ENCODE measurements at regions not wholly inside any gene's neighbourhood (a gene's known extent, or its start where the extent isn't known, plus 50 kb on each side); places are given as distances from the start of the nearest gene placed in this dataset.
"Not testable (repeated sequence)": the region's sequence is repeated elsewhere in the genome, so short reads cannot be mapped to it uniquely, and the experiment has no call there.

DNA sequence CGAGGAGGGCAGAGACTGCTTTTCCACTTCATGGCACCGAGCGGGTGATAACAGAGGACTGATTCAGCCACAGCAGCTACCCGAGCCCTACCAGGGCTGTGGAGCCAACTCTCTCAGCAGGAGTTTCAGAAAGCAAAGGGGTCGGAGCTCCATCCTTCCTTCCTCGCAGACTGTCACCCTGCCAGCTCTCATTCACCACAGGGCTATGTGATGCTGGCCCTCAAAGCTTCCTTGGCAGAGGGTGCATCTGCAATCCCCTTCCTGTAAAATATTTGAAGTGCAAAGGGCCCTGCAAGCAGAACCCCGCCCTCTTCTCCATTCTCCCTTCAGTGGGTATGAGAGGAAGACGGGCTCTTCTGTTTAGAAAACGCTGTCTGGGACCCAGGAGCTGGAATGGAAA is 105.3 kb upstream of the LYZL2 start:
- DNase-seq (ENCODE audit: low read depth): no peak

GRCh38 chr10:30732671-30733070 is 103.1 kb upstream of the LYZL2 start:
- no peak for DNase-seq (ENCODE audit: low read depth)

GRCh38 chr10:30731963-30732362 is 102.4 kb upstream of the LYZL2 start:
- DNase-seq (ENCODE audit: low read depth): no peak

- no peak for DNase-seq (ENCODE audit: low read depth)
Measured at GRCh38 chr10:30730306-30730705, 100.8 kb upstream of the LYZL2 start.

DNA sequence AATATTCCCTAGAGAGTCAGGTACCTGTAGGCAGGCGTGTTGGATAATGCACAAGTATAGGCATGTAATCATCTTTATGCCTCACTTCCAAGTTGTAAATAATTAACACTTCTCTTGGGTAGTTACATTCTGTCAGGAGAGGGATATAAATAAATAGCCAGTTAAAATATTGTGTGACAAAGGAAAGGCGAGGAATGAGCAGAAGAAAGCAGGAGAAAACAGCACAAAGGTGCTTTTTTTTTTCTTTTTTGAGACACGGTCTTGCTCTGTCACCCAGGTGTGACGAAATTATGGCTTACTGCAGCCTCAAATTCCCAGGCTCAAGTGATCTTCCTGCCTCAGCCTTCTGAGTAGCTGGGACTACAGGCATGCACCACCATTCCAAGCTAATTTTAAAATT is 99.2 kb upstream of the LYZL2 start:
- no peak for DNase-seq (ENCODE audit: low read depth)

GRCh38 chr10:30728127-30728526 is 98.6 kb upstream of the LYZL2 start:
- DNase-seq (ENCODE audit: low read depth): no peak

DNA sequence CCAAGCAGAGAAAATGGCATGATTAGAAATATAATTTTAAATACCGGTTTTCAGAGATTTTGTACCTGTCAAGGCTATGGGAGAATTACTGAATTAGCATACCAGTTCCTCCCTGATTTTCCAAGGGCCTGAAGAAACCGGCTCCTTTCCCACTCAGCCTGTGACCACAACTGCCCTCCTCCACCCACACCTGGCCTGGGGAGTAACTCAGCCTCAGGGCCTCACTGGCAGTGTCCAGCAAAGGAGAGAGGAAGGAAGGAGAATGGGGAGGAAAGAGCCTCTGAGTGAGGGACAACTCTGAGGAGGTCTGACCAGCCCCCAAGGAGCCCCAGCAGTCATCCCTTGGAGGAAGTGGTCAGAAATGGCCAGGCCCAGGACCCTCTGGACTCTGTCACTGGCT is 98.0 kb upstream of the LYZL2 start:
- no peak for DNase-seq (ENCODE audit: low read depth)

DNA sequence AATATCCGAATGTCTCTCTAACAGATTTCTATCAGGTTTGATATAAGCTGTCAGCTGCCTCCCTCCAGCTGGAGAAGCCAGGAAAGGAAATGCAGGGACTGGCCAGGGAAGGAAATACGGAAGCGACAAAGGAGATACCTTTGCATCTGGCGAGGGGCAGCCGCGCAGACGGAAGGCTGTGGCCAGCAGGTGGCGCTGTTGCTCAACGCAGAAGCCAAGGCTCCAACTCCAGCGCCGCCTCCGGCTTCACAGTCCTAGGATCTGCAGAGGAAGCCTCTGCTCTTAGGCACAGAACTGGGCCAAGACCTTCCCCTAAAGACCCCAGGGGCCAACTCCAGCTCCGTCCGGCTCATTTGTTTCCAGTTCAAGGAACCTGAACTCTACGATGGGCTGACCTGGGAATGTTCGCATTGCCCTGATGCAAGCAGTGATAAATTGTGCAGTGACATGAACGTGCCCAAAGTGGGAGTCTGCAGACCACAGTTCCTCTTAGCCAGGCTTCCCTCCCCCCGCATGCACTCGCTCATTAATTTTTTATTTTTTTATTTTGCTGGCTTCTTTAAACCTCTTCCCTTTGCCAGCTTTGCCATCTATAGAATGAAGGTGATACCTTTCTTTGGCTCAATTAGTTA is 97.3 kb upstream of the LYZL2 start:
- peak; percentile 61 for DNase-seq (ENCODE audit: low read depth)

DNA sequence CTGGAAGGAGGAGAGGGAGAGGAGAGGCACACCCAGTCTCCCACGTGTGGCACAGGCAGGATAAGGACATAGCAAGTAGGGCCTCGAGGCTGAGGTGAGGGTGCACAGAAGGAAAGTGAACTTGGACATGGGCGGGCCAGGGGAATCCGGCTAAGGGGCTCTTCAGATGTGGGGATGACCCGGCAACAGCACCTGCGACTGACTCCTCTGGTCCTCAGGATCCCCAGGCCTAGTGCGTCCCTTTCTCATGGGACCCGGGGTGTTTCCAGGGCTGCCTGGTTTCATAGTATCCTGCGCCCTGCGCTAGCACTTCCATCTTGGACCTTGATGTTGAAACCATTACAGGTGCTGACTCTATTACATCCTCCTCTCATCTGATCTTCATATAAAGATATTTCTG is 96.1 kb upstream of the LYZL2 start:
- no peak for DNase-seq (ENCODE audit: low read depth)

GRCh38 chr10:30724296-30724695 is 94.7 kb upstream of the LYZL2 start:
- DNase-seq (ENCODE audit: low read depth): no peak

GRCh38 chr10:30722956-30723620 is 93.5 kb upstream of the LYZL2 start:
- DNase-seq (ENCODE audit: low read depth): no peak

DNA sequence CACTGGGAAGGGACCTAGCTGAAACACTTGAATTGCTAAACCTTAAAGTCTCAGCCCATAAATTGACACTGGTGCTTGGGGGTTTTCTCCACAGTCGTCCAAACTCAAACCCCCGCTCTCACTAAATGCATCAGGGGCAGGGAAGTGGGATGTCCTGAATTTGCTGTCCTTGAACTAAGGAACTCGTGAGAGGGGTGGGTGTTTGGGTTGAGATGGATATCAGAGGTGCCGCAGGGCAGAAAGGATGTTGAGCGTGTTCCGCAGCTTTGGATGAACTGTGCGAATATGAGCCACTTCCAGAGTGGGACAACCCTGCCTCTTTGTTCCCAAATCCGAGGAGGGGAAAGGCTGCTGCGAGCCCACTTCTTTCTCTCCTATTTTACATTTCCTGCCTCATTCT is 90.3 kb upstream of the LYZL2 start:
- DNase-seq (ENCODE audit: low read depth): no peak

- DNase-seq (ENCODE audit: low read depth): no peak
Measured at GRCh38 chr10:30709700-30710358, 80.3 kb upstream of the LYZL2 start.

GRCh38 chr10:30709229-30709628 is 79.7 kb upstream of the LYZL2 start:
- no peak for DNase-seq (ENCODE audit: low read depth)

- no peak for DNase-seq (ENCODE audit: low read depth)
Measured at GRCh38 chr10:30708234-30708633, 78.7 kb upstream of the LYZL2 start.

DNA sequence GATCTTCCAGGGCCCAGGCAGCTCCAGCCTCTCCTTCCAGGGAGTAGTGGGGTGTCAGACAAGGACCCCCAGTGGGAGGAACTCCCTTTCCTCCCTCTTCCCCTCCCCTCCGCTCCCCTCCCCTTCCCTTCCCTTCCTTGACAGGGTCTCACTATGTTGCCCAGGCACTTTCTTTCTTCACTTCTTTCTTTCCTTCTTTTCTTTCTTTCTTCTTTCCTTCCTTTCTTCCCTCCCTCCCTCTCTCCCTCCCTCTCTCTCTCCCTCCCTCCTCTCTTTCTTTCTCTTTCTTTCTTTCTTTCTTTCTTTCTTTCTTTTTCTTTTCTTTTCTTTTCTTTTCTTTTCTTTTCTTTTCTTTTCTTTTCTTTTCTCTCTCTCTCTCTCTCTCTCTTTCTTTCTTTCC is 76.6 kb upstream of the LYZL2 start:
- not testable (repeated sequence) for DNase-seq (ENCODE audit: low read depth)

GRCh38 chr10:30705625-30706149 is 76.1 kb upstream of the LYZL2 start:
- no peak for DNase-seq (ENCODE audit: low read depth)

DNA sequence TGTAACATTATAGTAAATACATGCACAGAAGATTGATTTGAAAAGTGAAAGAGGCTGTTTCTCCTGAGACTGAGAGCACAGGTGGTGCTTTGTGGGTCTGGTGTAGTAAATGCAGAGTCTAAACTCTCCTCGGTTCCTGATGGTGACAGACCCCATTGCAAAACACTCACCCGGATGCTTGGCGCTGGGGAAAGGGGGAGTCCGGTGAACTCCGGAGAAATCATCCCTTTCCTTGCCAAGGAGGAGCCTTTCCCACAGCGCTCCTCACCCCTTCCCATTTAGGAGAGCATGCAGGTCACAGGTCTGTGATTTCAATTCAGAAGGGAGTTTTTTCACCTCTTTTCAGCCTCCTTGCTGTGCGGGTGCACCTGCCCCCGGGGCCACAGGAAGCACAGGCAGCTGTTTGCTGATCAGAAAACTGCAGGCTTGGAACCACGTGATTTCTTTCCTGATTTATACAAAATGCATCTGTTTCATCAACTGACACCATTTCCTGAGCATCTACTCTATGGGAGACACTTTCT is 75.6 kb upstream of the LYZL2 start:
- no peak for DNase-seq (ENCODE audit: low read depth)

GRCh38 chr10:30704601-30705100 is 75.1 kb upstream of the LYZL2 start:
- not testable (repeated sequence) for DNase-seq (ENCODE audit: low read depth)

GRCh38 chr10:30704026-30704600 is 74.6 kb upstream of the LYZL2 start:
- no peak for DNase-seq (ENCODE audit: low read depth)

- DNase-seq (ENCODE audit: low read depth): not testable (repeated sequence)
Measured at GRCh38 chr10:30703446-30703845, 73.9 kb upstream of the LYZL2 start.

- DNase-seq (ENCODE audit: low read depth): no peak
Measured at GRCh38 chr10:30702860-30703259, 73.3 kb upstream of the LYZL2 start.

Measured in forelimb muscle (tissue), 1 donor.